Keratinocyte (primary cell): ENCODE measurements at regions not wholly inside any gene's neighbourhood (a gene's known extent, or its start where the extent isn't known, plus 50 kb on each side); places are given as distances from the start of the nearest gene placed in this dataset.
A peak's percentile ranks its signal among the peaks of the same experiment; 100 is the strongest.

Source experiments
- DNase-seq: peaks from one replicate; pipeline ENCODE4 v3.0.0-alpha.2; 2011; ENCODE audit warnings: low read depth, missing footprints, low spot score
- FAIRE-seq: peaks from 2 replicates; lab custom pipeline; 2011; peaks lifted over from hg19 to GRCh38; lab: Jason Lieb, UNC
- H2AFZ ChIP-seq: 2 replicates; pipeline ENCODE4 v1.6.0; 2012; ENCODE audit warnings: low read length, control low read depth, inconsistent platforms; ENCODE audit not compliant: control insufficient read depth
- H3K27ac ChIP-seq: 2 replicates; pipeline ENCODE4 v1.5.1; 2011; ENCODE audit warnings: low read length; ENCODE audit not compliant: control insufficient read depth, insufficient read depth
- H3K27me3 ChIP-seq: 3 replicates; pipeline ENCODE4 v1.6.0; 2011; ENCODE audit warnings: low read length; ENCODE audit not compliant: control insufficient read depth, insufficient read depth; ENCODE audit errors: extremely low read depth
- H3K36me3 ChIP-seq, 2 experiments: 2 replicates in 1 of 2; 3 replicates in 1 of 2; pipeline ENCODE4 v1.5.1; 2011; ENCODE audit warnings: low read length in 2 of 2, mild to moderate bottlenecking in 1 of 2; ENCODE audit not compliant: control insufficient read depth in 2 of 2, insufficient read depth in 2 of 2; ENCODE audit errors: extremely low read depth in 1 of 2
- H3K4me1 ChIP-seq: 3 replicates; pipeline ENCODE4 v1.5.1; 2011; ENCODE audit warnings: low read length; ENCODE audit not compliant: control insufficient read depth, insufficient read depth; ENCODE audit errors: extremely low read depth
- H3K4me2 ChIP-seq: 3 replicates; pipeline ENCODE4 v1.6.0; 2011; ENCODE audit warnings: low read depth, low read length; ENCODE audit not compliant: control insufficient read depth, insufficient read depth; ENCODE audit errors: extremely low read depth
- H3K4me3 ChIP-seq, 3 experiments: fragments of 200-600 bp in 1 of 3; sonication (generic) in 1 of 3; 2 replicates in 2 of 3; 3 replicates in 1 of 3; pipeline ENCODE4 v1.5.1; 2011 to 2016; ENCODE audit warnings: low read length in 3 of 3, mild to moderate bottlenecking in 3 of 3, control low read depth in 2 of 3, inconsistent platforms in 1 of 3, low read depth in 1 of 3, mixed read lengths in 1 of 3, mixed run types in 1 of 3, moderate library complexity in 1 of 3; ENCODE audit not compliant: control insufficient read depth in 2 of 3, insufficient read depth in 2 of 3; ENCODE audit errors: extremely low read depth in 1 of 3
- H3K79me2 ChIP-seq: 2 replicates; pipeline ENCODE4 v1.6.0; 2012; ENCODE audit warnings: low read length; ENCODE audit not compliant: control insufficient read depth, insufficient read depth
- H3K9ac ChIP-seq: 3 replicates; pipeline ENCODE4 v1.6.0; 2011; ENCODE audit warnings: low read length; ENCODE audit not compliant: control insufficient read depth, insufficient read depth; ENCODE audit errors: extremely low read depth
- H3K9me1 ChIP-seq: 3 replicates; pipeline ENCODE4 v1.6.0; 2011; ENCODE audit warnings: low read length; ENCODE audit not compliant: control insufficient read depth, insufficient read depth; ENCODE audit errors: extremely low read depth
- H3K9me3 ChIP-seq: 2 replicates; pipeline ENCODE4 v1.5.1; 2012; ENCODE audit warnings: low read depth, low read length; ENCODE audit not compliant: control insufficient read depth
- H4K20me1 ChIP-seq: 3 replicates; pipeline ENCODE4 v1.6.0; 2011; ENCODE audit warnings: low read length; ENCODE audit not compliant: control insufficient read depth, insufficient read depth; ENCODE audit errors: extremely low read depth
- CTCF ChIP-seq, 3 experiments: IDR thresholded peaks in 1 of 3; conservative IDR thresholded peaks in 1 of 3; optimal IDR thresholded peaks in 1 of 3; 2 replicates in 2 of 3; 3 replicates in 1 of 3; pipeline versions ENCODE3 to v1.5.1; 2011; ENCODE audit warnings: low read length in 3 of 3, mild to moderate bottlenecking in 3 of 3, moderate library complexity in 2 of 3, control low read depth in 1 of 3, inconsistent platforms in 1 of 3; ENCODE audit not compliant: insufficient read depth in 2 of 3; ENCODE audit errors: extremely low read depth in 1 of 3
- EZH2 ChIP-seq: IDR thresholded peaks from one replicate; pipeline ENCODE4 v1.6.1; 2012; ENCODE audit warnings: inconsistent platforms, mild to moderate bottlenecking, low read length, moderate library complexity
- dilution Hi-C: fragments of 300-500 bp; cut with MboI; formaldehyde crosslinking; loops from one replicate; pipeline ENCODE4 v1.7.0; 2020; ENCODE audit warnings: low sequenced_read_pairs; ENCODE audit not compliant: extremely low pct_ligation_motif_present

DNA sequence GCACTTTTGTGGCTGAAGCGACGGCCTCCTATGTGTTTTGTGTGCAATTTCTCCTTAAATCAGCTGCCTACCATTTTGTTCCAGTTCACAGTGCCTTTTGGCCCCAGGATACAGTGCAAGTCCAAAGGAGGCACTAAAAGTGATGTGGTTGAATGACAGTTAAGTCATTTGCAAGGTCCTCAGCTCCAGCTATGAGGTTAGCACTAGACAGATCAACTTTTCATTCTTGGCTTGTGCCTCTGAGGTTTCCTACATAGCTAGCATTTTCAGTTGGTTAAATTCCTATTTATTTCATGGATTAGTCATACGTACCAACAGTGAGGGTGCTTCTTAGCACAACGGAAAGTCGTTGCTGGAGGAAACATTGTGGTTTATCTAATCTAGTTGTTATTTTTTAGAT, 59.3 kb upstream of the NTPCR start:
- dilution Hi-C loops, result no loop called here
- Histone ChIP-seq H3K9ac (no peak overlapping the region), H3K79me2 (no peaks in the 10 kb centered on the region), H3K4me3 (no peak overlapping the region), H3K36me3 (no peaks in the 10 kb centered on the region), H3K9me3 (no peaks in the 10 kb centered on the region), H2AFZ (no peak overlapping the region), H3K27ac (no peak overlapping the region), H4K20me1 (no peaks in the 10 kb centered on the region), H3K9me1 (no peaks in the 10 kb centered on the region), H3K27me3 (peaks cover 4% of the 10 kb centered on the region), H3K4me2 (no peak overlapping the region), H3K4me1 (no peaks in the 10 kb centered on the region)
- peak; percentile 51 for FAIRE-seq
- TF ChIP-seq CTCF (optimal IDR thresholded peaks at IDR 0.05 in 1 of 3, IDR thresholded peaks at IDR 0.05 in 1 of 3, conservative IDR thresholded peaks at IDR 0.05 in 1 of 3; ENCODE audit: extremely low read depth in 1 of 3, insufficient read depth in 2 of 3, low read length in 3 of 3), result no peak
- no peak for TF ChIP-seq EZH2
- no peak for DNase-seq

- Histone ChIP-seq H3K27ac (no peak overlapping the region), H3K4me3 (no peak overlapping the region), H3K27me3 (no peaks in the 10 kb centered on the region), H2AFZ (no peak overlapping the region), H3K79me2 (no peaks in the 10 kb centered on the region), H3K9ac (no peak overlapping the region), H3K9me1 (no peaks in the 10 kb centered on the region), H3K36me3 (no peaks in the 10 kb centered on the region), H3K4me2 (no peak overlapping the region), H3K4me1 (no peaks in the 10 kb centered on the region), H4K20me1 (no peaks in the 10 kb centered on the region), H3K9me3 (no peaks in the 10 kb centered on the region)
- TF ChIP-seq CTCF (optimal IDR thresholded peaks at IDR 0.05 in 1 of 3, IDR thresholded peaks at IDR 0.05 in 1 of 3, conservative IDR thresholded peaks at IDR 0.05 in 1 of 3; ENCODE audit: extremely low read depth in 1 of 3, insufficient read depth in 2 of 3, low read length in 3 of 3) (no peak), EZH2 (no peak)
- DNase-seq (no peak), FAIRE-seq (no peak)
- dilution Hi-C loops, result no loop called here
These were observed 58.6 kb upstream of the NTPCR start for GRCh38 chr1:232891656-232892317.
